Naive thymus-derived CD4-positive, alpha-beta T cell (primary cell): ENCODE measurements at regions not wholly inside any gene's neighbourhood (a gene's known extent, or its start where the extent isn't known, plus 50 kb on each side); places are given as distances from the start of the nearest gene placed in this dataset.

Source experiments
- ATAC-seq: fragments of 150-1000 bp; cut with Tn5 transposase; 2 replicates; pipeline ENCODE4 v1.10.0; 2021; ENCODE audit warnings: mild to moderate bottlenecking, moderate library complexity
- CTCF ChIA-PET: fragments of 350-600 bp; sonication (Branson Sonifier 250); formaldehyde crosslinking; loops from one replicate; lab custom pipeline; 2021; ENCODE audit warnings: antibody characterized with exemption; lab: Charles Lee
- POLR2A ChIA-PET: fragments of 350-600 bp; sonication (Branson Sonifier 250); formaldehyde crosslinking; loops from one replicate; lab custom pipeline; 2021; ENCODE audit warnings: antibody characterized with exemption, inconsistent platforms; lab: Charles Lee
- DNase-seq, 9 donors: peaks; one replicate each; pipeline versions ENCODE4 v3.0.0 to v3.0.0-alpha.2; 2020 to 2022; ENCODE audit warnings: mixed read lengths in 1 of 9
- H3K27ac ChIP-seq: one replicate; pipeline ENCODE4 v1.7.0; 2013; ENCODE audit warnings: mild to moderate bottlenecking, low read depth, low read length, moderate library complexity
- H3K27me3 ChIP-seq, 2 donors: one replicate each; pipeline ENCODE4 v1.7.0; 2013; ENCODE audit warnings: low read length in 2 of 2, mild to moderate bottlenecking in 2 of 2, moderate library complexity in 2 of 2; ENCODE audit not compliant: control insufficient read depth in 2 of 2, insufficient read depth in 2 of 2
- H3K36me3 ChIP-seq, 3 experiments: 1 replicate in 2 of 3; 2 replicates in 1 of 3; pipeline ENCODE4 v1.7.0; 2013; ENCODE audit warnings: low read length in 3 of 3, mild to moderate bottlenecking in 3 of 3, moderate library complexity in 1 of 3; ENCODE audit not compliant: insufficient read depth in 3 of 3, control insufficient read depth in 2 of 3
- H3K4me1 ChIP-seq, 2 donors: one replicate each; pipeline ENCODE4 v1.7.0; 2013; ENCODE audit warnings: low read length in 2 of 2, mild to moderate bottlenecking in 2 of 2, moderate library complexity in 1 of 2; ENCODE audit not compliant: control insufficient read depth in 2 of 2, insufficient read depth in 2 of 2
- H3K4me3 ChIP-seq: 2 replicates; pipeline ENCODE4 v1.7.0; 2013; ENCODE audit warnings: mild to moderate bottlenecking, low read length
- H3K9me3 ChIP-seq, 3 experiments: 1 replicate in 2 of 3; 2 replicates in 1 of 3; pipeline ENCODE4 v1.7.0; 2013; ENCODE audit warnings: low read length in 3 of 3; ENCODE audit not compliant: control insufficient read depth in 2 of 3
- H3K27ac Mint-ChIP-seq, 9 donors: one replicate each; pipeline ENCODE4 v1.8.0; 2020 to 2022; ENCODE audit warnings: mixed read lengths in 9 of 9, mild to moderate bottlenecking in 8 of 9, moderate library complexity in 5 of 9, inconsistent platforms in 2 of 9
- H3K27me3 Mint-ChIP-seq, 5 donors: one replicate each; pipeline ENCODE4 v1.8.0; 2021 to 2022; ENCODE audit warnings: mixed read lengths in 5 of 5, mild to moderate bottlenecking in 1 of 5
- H3K36me3 Mint-ChIP-seq, 5 donors: one replicate each; pipeline ENCODE4 v1.8.0; 2020 to 2022; ENCODE audit warnings: mixed read lengths in 5 of 5, mild to moderate bottlenecking in 3 of 5, inconsistent platforms in 1 of 5
- H3K4me1 Mint-ChIP-seq, 7 donors: one replicate each; pipeline ENCODE4 v1.8.0; 2020 to 2022; ENCODE audit warnings: mixed read lengths in 7 of 7, mild to moderate bottlenecking in 3 of 7, inconsistent platforms in 1 of 7
- H3K4me3 Mint-ChIP-seq, 10 donors: one replicate each; pipeline ENCODE4 v1.8.0; 2020 to 2022; ENCODE audit warnings: mild to moderate bottlenecking in 10 of 10, mixed read lengths in 10 of 10, moderate library complexity in 6 of 10, inconsistent platforms in 2 of 10
- H3K9me3 Mint-ChIP-seq, 11 donors: one replicate each; pipeline ENCODE4 v1.8.0; 2020 to 2022; ENCODE audit warnings: mixed read lengths in 11 of 11, mild to moderate bottlenecking in 4 of 11, inconsistent platforms in 1 of 11, moderate library complexity in 1 of 11
- intact Hi-C, 2 donors: fragments of 100-400 bp; cut with micrococcal nuclease; formaldehyde crosslinking; loops; one replicate each; pipeline ENCODE4 v1.15.1; 2023

GRCh38 chr12:115400011-115400410, 716.0 kb upstream of the TBX3 start:
- ChIA-PET CTCF (no interaction called here), POLR2A (no interaction called here)
- Histone ChIP-seq H3K27me3 (no peaks in the 10 kb centered on the region), H3K4me3 (no peak overlapping the region), H3K36me3 (no peaks in the 10 kb centered on the region), H3K4me1 (no peaks in the 10 kb centered on the region), H3K27ac (no peak overlapping the region), H3K9me3 (peaks cover 0 to 7% (median 0%) of the 10 kb centered on the region in 3 experiments)
- peaks cover 0 to 22% (median 11%) of the 10 kb centered on the region in 11 donors for H3K9me3 Mint-ChIP-seq
- no peak overlapping the region for H3K27ac Mint-ChIP-seq
- intact Hi-C loops = no loop called here
- H3K36me3 Mint-ChIP-seq = no peaks in the 10 kb centered on the region
- no peak overlapping the region for H3K4me3 Mint-ChIP-seq
- no peaks in the 10 kb centered on the region for H3K4me1 Mint-ChIP-seq
- DNase-seq (no peak), ATAC-seq (no peak)
- no peaks in the 10 kb centered on the region for H3K27me3 Mint-ChIP-seq

- no peaks in the 10 kb centered on the region for H3K36me3 Mint-ChIP-seq
- ATAC-seq (no peak), DNase-seq (no peak)
- Histone ChIP-seq H3K27ac (no peak overlapping the region), H3K4me3 (no peak overlapping the region), H3K36me3 (no peaks in the 10 kb centered on the region), H3K27me3 (no peaks in the 10 kb centered on the region), H3K4me1 (no peaks in the 10 kb centered on the region), H3K9me3 (peaks cover 0 to 7% (median 0%) of the 10 kb centered on the region in 3 experiments)
- no peak overlapping the region for H3K27ac Mint-ChIP-seq
- no peak overlapping the region for H3K4me3 Mint-ChIP-seq
- no peaks in the 10 kb centered on the region for H3K4me1 Mint-ChIP-seq
- ChIA-PET POLR2A (no interaction called here), CTCF (no interaction called here)
- no peaks in the 10 kb centered on the region for H3K27me3 Mint-ChIP-seq
- peaks cover 0 to 22% (median 13%) of the 10 kb centered on the region in 11 donors for H3K9me3 Mint-ChIP-seq
- intact Hi-C loops = no loop called here
Observed at GRCh38 chr12:115398311-115398781, 714.4 kb upstream of the TBX3 start.

- H3K4me1 Mint-ChIP-seq = no peaks in the 10 kb centered on the region
- H3K4me3 Mint-ChIP-seq = no peak overlapping the region
- peaks cover 0 to 7% (median 0%) of the 10 kb centered on the region in 3 experiments for H3K9me3 ChIP-seq
- no peaks in the 10 kb centered on the region for H3K36me3 ChIP-seq
- intact Hi-C loops = no loop called here
- ChIA-PET POLR2A (no interaction called here), CTCF (no interaction called here)
- H3K4me1 ChIP-seq = no peaks in the 10 kb centered on the region
- no peaks in the 10 kb centered on the region for H3K27me3 ChIP-seq
- no peak overlapping the region for H3K27ac Mint-ChIP-seq
- no peaks in the 10 kb centered on the region for H3K36me3 Mint-ChIP-seq
- H3K4me3 ChIP-seq = no peak overlapping the region
- ATAC-seq (no peak), DNase-seq (no peak)
- no peaks in the 10 kb centered on the region for H3K27me3 Mint-ChIP-seq
- H3K9me3 Mint-ChIP-seq = peaks cover 0 to 28% (median 13%) of the 10 kb centered on the region in 11 donors
- no peak overlapping the region for H3K27ac ChIP-seq
Observed at GRCh38 chr12:115396567-115396966, 712.6 kb upstream of the TBX3 start.

- peaks cover 0 to 4% (median 0%) of the 10 kb centered on the region in 5 donors for H3K27me3 Mint-ChIP-seq
- H3K36me3 Mint-ChIP-seq = no peaks in the 10 kb centered on the region
- Histone ChIP-seq H3K4me3 (no peak overlapping the region), H3K4me1 (no peaks in the 10 kb centered on the region), H3K27me3 (no peaks in the 10 kb centered on the region), H3K36me3 (no peaks in the 10 kb centered on the region), H3K27ac (no peak overlapping the region), H3K9me3 (peaks cover 0 to 7% (median 0%) of the 10 kb centered on the region in 3 experiments)
- peaks cover 0 to 40% (median 15%) of the 10 kb centered on the region in 11 donors for H3K9me3 Mint-ChIP-seq
- ATAC-seq = no peak
- H3K4me1 Mint-ChIP-seq = no peaks in the 10 kb centered on the region
- POLR2A ChIA-PET = no interaction called here
- H3K4me3 Mint-ChIP-seq = no peak overlapping the region
- CTCF ChIA-PET = no interaction called here
- intact Hi-C loops = no loop called here
- H3K27ac Mint-ChIP-seq = no peak overlapping the region
- DNase-seq = no peak
Observed at GRCh38 chr12:115394496-115395220, 710.7 kb upstream of the TBX3 start.

GRCh38 chr12:115388139-115388538, 704.2 kb upstream of the TBX3 start:
- no peak overlapping the region for H3K27ac Mint-ChIP-seq
- peaks cover 0 to 20% (median 6%) of the 10 kb centered on the region in 11 donors for H3K9me3 Mint-ChIP-seq
- Histone ChIP-seq H3K4me3 (no peak overlapping the region), H3K27ac (no peak overlapping the region), H3K4me1 (no peaks in the 10 kb centered on the region), H3K9me3 (no peaks in the 10 kb centered on the region), H3K27me3 (no peaks in the 10 kb centered on the region), H3K36me3 (no peaks in the 10 kb centered on the region)
- intact Hi-C loops = no loop called here
- H3K4me3 Mint-ChIP-seq = no peak overlapping the region
- peaks cover 0 to 5% (median 0%) of the 10 kb centered on the region in 5 donors for H3K27me3 Mint-ChIP-seq
- POLR2A ChIA-PET = no interaction called here
- no peaks in the 10 kb centered on the region for H3K36me3 Mint-ChIP-seq
- CTCF ChIA-PET = no interaction called here
- no peak for DNase-seq
- no peaks in the 10 kb centered on the region for H3K4me1 Mint-ChIP-seq
- no peak for ATAC-seq

GRCh38 chr12:115387467-115387901, 703.5 kb upstream of the TBX3 start:
- ChIA-PET POLR2A (no interaction called here), CTCF (no interaction called here)
- Mint-ChIP-seq H3K4me1 (no peaks in the 10 kb centered on the region), H3K27ac (no peak overlapping the region), H3K36me3 (no peaks in the 10 kb centered on the region), H3K4me3 (no peak overlapping the region), H3K9me3 (peaks cover 0 to 20% (median 6%) of the 10 kb centered on the region in 11 donors), H3K27me3 (peaks cover 0 to 5% (median 0%) of the 10 kb centered on the region in 5 donors)
- no peaks in the 10 kb centered on the region for H3K36me3 ChIP-seq
- no peak overlapping the region for H3K4me3 ChIP-seq
- H3K4me1 ChIP-seq = no peaks in the 10 kb centered on the region
- no peaks in the 10 kb centered on the region for H3K27me3 ChIP-seq
- H3K9me3 ChIP-seq = no peaks in the 10 kb centered on the region
- no peak overlapping the region for H3K27ac ChIP-seq
- DNase-seq = no peak
- no peak for ATAC-seq
- intact Hi-C loops = no loop called here

GRCh38 chr12:115386946-115387345, 703.0 kb upstream of the TBX3 start:
- H3K27me3 ChIP-seq = no peaks in the 10 kb centered on the region
- no peak for DNase-seq
- POLR2A ChIA-PET = no interaction called here
- no peak overlapping the region for H3K4me3 ChIP-seq
- Mint-ChIP-seq H3K27me3 (peaks cover 0 to 5% (median 0%) of the 10 kb centered on the region in 5 donors), H3K36me3 (no peaks in the 10 kb centered on the region), H3K9me3 (peaks cover 0 to 18% (median 6%) of the 10 kb centered on the region in 11 donors), H3K4me1 (no peaks in the 10 kb centered on the region), H3K4me3 (no peak overlapping the region), H3K27ac (no peak overlapping the region)
- no peaks in the 10 kb centered on the region for H3K4me1 ChIP-seq
- ATAC-seq = no peak
- intact Hi-C loops = no loop called here
- no peaks in the 10 kb centered on the region for H3K9me3 ChIP-seq
- no peaks in the 10 kb centered on the region for H3K36me3 ChIP-seq
- H3K27ac ChIP-seq = no peak overlapping the region
- CTCF ChIA-PET = no interaction called here
